Testis (tissue), 2 donors: ENCODE measurements at regions not wholly inside any gene's neighbourhood (a gene's known extent, or its start where the extent isn't known, plus 50 kb on each side); places are given as distances from the start of the nearest gene placed in this dataset.

Experiments
- DNase-seq: peaks from one replicate; pipeline ENCODE4 v3.0.0-alpha.2; 2019
- H3K27ac ChIP-seq, 2 donors: fragments of 200-600 bp; sonication (generic); one replicate each; pipeline ENCODE4 v1.5.1; 2019
- H3K27me3 ChIP-seq: fragments of 200-600 bp; sonication (generic); one replicate; pipeline ENCODE4 v1.5.1; 2019
- H3K36me3 ChIP-seq: fragments of 200-600 bp; sonication (generic); one replicate; pipeline ENCODE4 v1.5.1; 2017; ENCODE audit warnings: low read depth; ENCODE audit errors: missing control alignments
- H3K4me1 ChIP-seq: fragments of 200-600 bp; sonication (generic); one replicate; pipeline ENCODE4 v1.5.1; 2019
- H3K4me3 ChIP-seq, 2 donors: fragments of 200-600 bp; sonication (generic); one replicate each; pipeline ENCODE4 v1.5.1; 2017 to 2019
- H3K9me3 ChIP-seq: fragments of 200-600 bp; sonication (generic); one replicate; pipeline ENCODE4 v1.5.1; 2017
- CTCF ChIP-seq, 3 experiments: fragments of 450-650 bp in 2 of 3; fragments of 200-600 bp in 1 of 3; sonication (generic) in 1 of 3; IDR thresholded peaks; one replicate each; pipeline ENCODE4 v1.5.1; 2016 to 2019; ENCODE audit warnings: antibody characterized with exemption in 3 of 3, mild to moderate bottlenecking in 2 of 3, moderate library complexity in 1 of 3
- POLR2A ChIP-seq: fragments of 450-650 bp; IDR thresholded peaks from one replicate; pipeline ENCODE4 v1.6.1; 2017; ENCODE audit warnings: antibody characterized with exemption, mild to moderate bottlenecking, moderate library complexity
- WGBS, 2 donors: methylation state at CpG; one replicate each; pipeline ENCODE4 v1.1.5; 2018; 5-methylcytosine and 5-hydroxymethylcytosine counted together
- intact Hi-C: fragments of 100-400 bp; cut with DNase I; formaldehyde crosslinking; loops from one replicate; pipeline ENCODE4 v1.15.1; 2023; ENCODE audit warnings: low total_unique reads

- no peaks in the 10 kb centered on the region for H3K27me3 ChIP-seq
- no peaks in the 10 kb centered on the region for H3K9me3 ChIP-seq
- WGBS, 2 donors, result 32 to 33% methylated on average over 13 of the region's 13 CpGs
- TF ChIP-seq POLR2A (no peak), CTCF (IDR thresholded peaks at IDR 0.05) (peak; percentile 62 to 85 (median 81))
- intact Hi-C loops, result no loop called here
- no peaks in the 10 kb centered on the region for H3K4me1 ChIP-seq
- no peak overlapping the region for H3K27ac ChIP-seq
- no peaks in the 10 kb centered on the region for H3K36me3 ChIP-seq
- DNase-seq, result peak; percentile 62
- H3K4me3 ChIP-seq, result no peak overlapping the region
These were observed 97.7 kb upstream of the IPO5 start for GRCh38 chr13:97855570-97856303.

GRCh38 chr13:97856304-97856675 lies 97.2 kb upstream of the IPO5 start:
- TF ChIP-seq POLR2A, result no peak
- Histone ChIP-seq H3K27me3 (no peaks in the 10 kb centered on the region), H3K36me3 (no peaks in the 10 kb centered on the region), H3K27ac (no peak overlapping the region), H3K4me1 (no peaks in the 10 kb centered on the region), H3K9me3 (no peaks in the 10 kb centered on the region), H3K4me3 (no peak overlapping the region)
- WGBS, 2 donors, result 73 to 84% methylated on average over 4 of the region's 4 CpGs
- DNase-seq, result no peak
- intact Hi-C loops, result no loop called here

GRCh38 chr13:97858161-97858560 lies 95.3 kb upstream of the IPO5 start:
- no peaks in the 10 kb centered on the region for H3K27me3 ChIP-seq
- H3K4me1 ChIP-seq, result no peaks in the 10 kb centered on the region
- H3K27ac ChIP-seq, result no peak overlapping the region
- H3K9me3 ChIP-seq, result no peaks in the 10 kb centered on the region
- WGBS, 2 donors, result 86% methylated on average over 2 of the region's 2 CpGs
- intact Hi-C loops, result no loop called here
- DNase-seq, result no peak
- TF ChIP-seq POLR2A (no peak), CTCF (IDR thresholded peaks at IDR 0.05) (no peak)
- no peaks in the 10 kb centered on the region for H3K36me3 ChIP-seq
- no peak overlapping the region for H3K4me3 ChIP-seq

- DNase-seq, result no peak
- H3K27ac ChIP-seq, result no peak overlapping the region
- no peak overlapping the region for H3K4me3 ChIP-seq
- H3K4me1 ChIP-seq, result no peaks in the 10 kb centered on the region
- WGBS, 2 donors, result 82 to 94% methylated on average over 4 of the region's 4 CpGs
- H3K27me3 ChIP-seq, result no peaks in the 10 kb centered on the region
- no peaks in the 10 kb centered on the region for H3K36me3 ChIP-seq
- intact Hi-C loops, result no loop called here
- TF ChIP-seq POLR2A, result no peak
- TF ChIP-seq CTCF (IDR thresholded peaks at IDR 0.05), result no peak
- H3K9me3 ChIP-seq, result no peaks in the 10 kb centered on the region
These were observed 87.1 kb upstream of the IPO5 start for GRCh38 chr13:97866346-97866745.

GRCh38 chr13:97866751-97867150 lies 86.7 kb upstream of the IPO5 start:
- intact Hi-C loops, result no loop called here
- Histone ChIP-seq H3K27ac (no peak overlapping the region), H3K9me3 (no peaks in the 10 kb centered on the region), H3K4me3 (no peak overlapping the region), H3K4me1 (no peaks in the 10 kb centered on the region), H3K27me3 (no peaks in the 10 kb centered on the region), H3K36me3 (no peaks in the 10 kb centered on the region)
- TF ChIP-seq POLR2A, result no peak
- TF ChIP-seq CTCF (IDR thresholded peaks at IDR 0.05), result no peak
- 79 to 82% methylated on average over 3 of the region's 3 CpGs for WGBS, 2 donors
- no peak for DNase-seq
